ENCODE measurements at regions not wholly inside any gene's neighbourhood (a gene's known extent, or its start where the extent isn't known, plus 50 kb on each side); places are given as distances from the start of the nearest gene placed in this dataset.

DNA sequence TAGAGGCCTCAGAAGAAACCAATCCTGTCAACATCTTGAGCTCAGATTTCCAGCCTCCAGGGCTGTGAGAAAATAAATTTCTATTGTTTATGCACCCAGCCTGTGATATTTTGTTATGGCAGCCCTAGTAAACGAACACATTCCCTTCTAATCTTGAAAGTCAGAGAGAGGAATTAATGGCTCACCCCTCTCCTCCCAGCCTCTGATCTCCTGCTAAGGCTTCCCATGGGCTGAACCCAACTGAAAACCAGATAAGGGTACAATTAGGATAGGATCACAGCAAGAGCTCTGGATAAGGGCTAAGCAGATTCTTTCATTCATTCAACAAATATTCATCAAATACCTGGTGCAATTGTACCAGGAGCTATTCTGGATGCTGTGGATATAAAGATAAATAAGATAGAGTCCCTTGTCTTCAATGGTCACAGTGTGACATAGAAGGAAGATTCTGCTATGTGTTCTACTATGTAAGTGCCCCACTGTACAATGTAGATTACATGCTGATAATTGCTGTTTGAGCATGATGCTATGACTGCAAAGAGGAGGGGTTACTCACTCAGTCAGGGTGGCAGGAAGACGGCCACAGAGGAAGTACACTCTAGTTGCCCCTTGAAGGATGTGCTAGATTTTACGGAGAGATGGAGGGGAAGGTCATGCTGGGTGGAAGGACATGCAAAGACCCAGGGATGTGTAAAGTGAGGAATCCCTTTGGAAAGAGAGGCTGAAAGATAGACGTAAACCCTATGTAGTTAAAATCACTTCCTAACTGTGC is 203.3 kb upstream of the JUN start:
- Histone ChIP-seq H3K9me3 (ENCODE audit: insufficient read depth, low read depth, low read length) (peaks cover 3% of the 10 kb centered on the region), H3K79me1 (ENCODE audit: low read length) (no peaks in the 10 kb centered on the region), H3K27ac (ENCODE audit: low read depth, low read length) (no peak overlapping the region), H2AK5ac (ENCODE audit: low read length) (no peak overlapping the region), H2BK12ac (ENCODE audit: low read length) (no peak overlapping the region), H3K4me3 (ENCODE audit: low read depth, low read length) (no peak overlapping the region), H3K14ac (ENCODE audit: low read length) (no peak overlapping the region), H3K4me1 (ENCODE audit: control insufficient read depth in 1 of 2, insufficient read depth in 2 of 2, low read length in 2 of 2) (peaks cover 2 to 3% of the 10 kb centered on the region in 2 experiments), H4K12ac (ENCODE audit: low read depth, low read length) (no peak overlapping the region), H4K91ac (ENCODE audit: low read depth, low read length) (no peak overlapping the region), H3K79me2 (ENCODE audit: control insufficient read depth, insufficient read depth, low read length, poor library complexity) (no peaks in the 10 kb centered on the region), H4K8ac (ENCODE audit: low read depth, low read length) (no peak overlapping the region), H3K9ac (ENCODE audit: low read length) (no peak overlapping the region), H3K18ac (ENCODE audit: low read length) (no peak overlapping the region), H3K4me2 (ENCODE audit: low read length) (no peak overlapping the region), H3K27me3 (ENCODE audit: insufficient read depth, low read length) (no peaks in the 10 kb centered on the region), H3K23ac (ENCODE audit: low read length) (no peak overlapping the region), H3K4ac (ENCODE audit: low read depth, low read length) (no peak overlapping the region), H2AFZ (ENCODE audit: insufficient read depth, low read length, poor library complexity) (no peak overlapping the region), H3K36me3 (ENCODE audit: control insufficient read depth in 1 of 2, insufficient read depth in 2 of 2, low read length in 2 of 2) (no peaks in the 10 kb centered on the region), H2BK5ac (ENCODE audit: low read depth, low read length, poor library complexity) (no peak overlapping the region), H2BK120ac (ENCODE audit: insufficient read depth, low read length, poor library complexity) (no peak overlapping the region)
- no CpG with 5 or more reads among the region's 4 CpGs for WGBS (ENCODE audit: extremely low coverage, insufficient coverage, insufficient read length)
- DNase-seq: peak; percentile 23 to 74

DNA sequence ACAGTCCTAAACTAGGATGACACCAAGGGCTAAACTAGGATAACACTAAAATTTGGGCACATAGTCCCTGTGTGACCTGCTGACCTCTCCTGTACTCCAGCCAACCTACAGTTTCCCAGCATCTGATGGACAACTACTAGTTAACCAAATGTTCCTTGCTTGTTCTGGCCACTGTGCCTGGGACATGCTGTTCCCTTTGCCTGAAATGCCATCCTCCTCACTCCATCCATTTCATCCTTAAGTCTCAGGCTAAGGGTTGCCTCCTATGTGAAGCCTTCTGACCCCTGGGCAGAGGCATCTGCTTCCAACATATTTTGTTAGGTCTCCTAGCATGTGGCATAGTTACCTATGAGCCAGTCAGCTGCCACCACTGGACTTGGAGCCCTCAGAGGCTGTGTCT is 204.9 kb upstream of the JUN start:
- no peak overlapping the region for H2BK5ac ChIP-seq (ENCODE audit: low read depth, low read length, poor library complexity)
- H3K9ac ChIP-seq (ENCODE audit: low read length): peak overlapping the region; percentile 18
- no peaks in the 10 kb centered on the region for H3K27me3 ChIP-seq (ENCODE audit: insufficient read depth, low read length)
- no peak overlapping the region for H3K23ac ChIP-seq (ENCODE audit: low read length)
- H3K14ac ChIP-seq (ENCODE audit: low read length): no peak overlapping the region
- H3K9me3 ChIP-seq (ENCODE audit: insufficient read depth, low read depth, low read length): peaks cover 3% of the 10 kb centered on the region
- H3K79me1 ChIP-seq (ENCODE audit: low read length): no peaks in the 10 kb centered on the region
- H3K79me2 ChIP-seq (ENCODE audit: control insufficient read depth, insufficient read depth, low read length, poor library complexity): no peaks in the 10 kb centered on the region
- H4K12ac ChIP-seq (ENCODE audit: low read depth, low read length): no peak overlapping the region
- no peak overlapping the region for H2BK120ac ChIP-seq (ENCODE audit: insufficient read depth, low read length, poor library complexity)
- no peaks in the 10 kb centered on the region for H3K36me3 ChIP-seq (ENCODE audit: control insufficient read depth in 1 of 2, insufficient read depth in 2 of 2, low read length in 2 of 2)
- no peak for DNase-seq
- no peak overlapping the region for H3K4me3 ChIP-seq (ENCODE audit: low read depth, low read length)
- no peak overlapping the region for H4K91ac ChIP-seq (ENCODE audit: low read depth, low read length)
- no peak overlapping the region for H2BK12ac ChIP-seq (ENCODE audit: low read length)
- H2AK5ac ChIP-seq (ENCODE audit: low read length): no peak overlapping the region
- no peak overlapping the region for H4K8ac ChIP-seq (ENCODE audit: low read depth, low read length)
- no peak overlapping the region for H3K27ac ChIP-seq (ENCODE audit: low read depth, low read length)
- H2AFZ ChIP-seq (ENCODE audit: insufficient read depth, low read length, poor library complexity): no peak overlapping the region
- H3K18ac ChIP-seq (ENCODE audit: low read length): no peak overlapping the region
- H3K4me1 ChIP-seq (ENCODE audit: control insufficient read depth in 1 of 2, insufficient read depth in 2 of 2, low read length in 2 of 2): peaks cover 2 to 3% of the 10 kb centered on the region in 2 experiments
- no peak overlapping the region for H3K4ac ChIP-seq (ENCODE audit: low read depth, low read length)
- no peak overlapping the region for H3K4me2 ChIP-seq (ENCODE audit: low read length)

DNA sequence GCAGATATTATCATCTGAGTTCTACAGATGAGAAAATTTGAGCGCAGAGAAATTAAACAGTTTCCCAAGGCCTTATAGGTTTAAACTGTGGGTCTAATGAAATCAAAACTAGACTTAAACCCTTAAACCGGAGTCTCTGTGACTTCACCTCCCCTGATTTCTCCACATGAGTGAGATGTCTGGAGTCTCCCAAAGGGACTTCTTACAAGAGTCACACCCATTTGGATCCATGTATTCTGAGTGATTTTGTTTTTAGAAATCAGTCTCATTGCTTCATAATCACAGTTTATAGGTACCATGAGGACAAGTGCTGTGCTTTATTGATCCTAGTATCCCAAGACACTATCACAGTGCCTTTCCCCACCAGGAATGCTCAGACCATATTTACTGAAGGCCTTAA is 206.0 kb upstream of the JUN start:
- Histone ChIP-seq H3K36me3 (ENCODE audit: control insufficient read depth in 1 of 2, insufficient read depth in 2 of 2, low read length in 2 of 2) (no peaks in the 10 kb centered on the region), H3K23ac (ENCODE audit: low read length) (no peak overlapping the region), H3K4me1 (ENCODE audit: control insufficient read depth in 1 of 2, insufficient read depth in 2 of 2, low read length in 2 of 2) (peaks cover 2 to 3% of the 10 kb centered on the region in 2 experiments), H2AK5ac (ENCODE audit: low read length) (no peak overlapping the region), H2BK12ac (ENCODE audit: low read length) (no peak overlapping the region), H3K27ac (ENCODE audit: low read depth, low read length) (no peak overlapping the region), H4K12ac (ENCODE audit: low read depth, low read length) (no peak overlapping the region), H3K14ac (ENCODE audit: low read length) (no peak overlapping the region), H4K8ac (ENCODE audit: low read depth, low read length) (no peak overlapping the region), H3K18ac (ENCODE audit: low read length) (no peak overlapping the region), H3K79me1 (ENCODE audit: low read length) (no peaks in the 10 kb centered on the region), H3K4me2 (ENCODE audit: low read length) (no peak overlapping the region), H3K4ac (ENCODE audit: low read depth, low read length) (no peak overlapping the region), H3K9me3 (ENCODE audit: insufficient read depth, low read depth, low read length) (peaks cover 3% of the 10 kb centered on the region), H3K9ac (ENCODE audit: low read length) (no peak overlapping the region), H3K4me3 (ENCODE audit: low read depth, low read length) (no peak overlapping the region), H4K91ac (ENCODE audit: low read depth, low read length) (no peak overlapping the region), H2AFZ (ENCODE audit: insufficient read depth, low read length, poor library complexity) (no peak overlapping the region), H2BK5ac (ENCODE audit: low read depth, low read length, poor library complexity) (no peak overlapping the region), H3K27me3 (ENCODE audit: insufficient read depth, low read length) (no peaks in the 10 kb centered on the region), H3K79me2 (ENCODE audit: control insufficient read depth, insufficient read depth, low read length, poor library complexity) (no peaks in the 10 kb centered on the region), H2BK120ac (ENCODE audit: insufficient read depth, low read length, poor library complexity) (no peak overlapping the region)
- no CpG with 5 or more reads among the region's 2 CpGs for WGBS (ENCODE audit: extremely low coverage, insufficient coverage, insufficient read length)
- DNase-seq: no peak

GRCh38 chr1:58991305-58991704 is 207.5 kb upstream of the JUN start:
- Histone ChIP-seq H2AK5ac (ENCODE audit: low read length) (no peak overlapping the region), H3K79me2 (ENCODE audit: control insufficient read depth, insufficient read depth, low read length, poor library complexity) (no peaks in the 10 kb centered on the region), H3K9ac (ENCODE audit: low read length) (no peak overlapping the region), H3K36me3 (ENCODE audit: control insufficient read depth in 1 of 2, insufficient read depth in 2 of 2, low read length in 2 of 2) (no peaks in the 10 kb centered on the region), H4K12ac (ENCODE audit: low read depth, low read length) (no peak overlapping the region), H3K4me3 (ENCODE audit: low read depth, low read length) (no peak overlapping the region), H2BK5ac (ENCODE audit: low read depth, low read length, poor library complexity) (no peak overlapping the region), H3K27me3 (ENCODE audit: insufficient read depth, low read length) (no peaks in the 10 kb centered on the region), H4K8ac (ENCODE audit: low read depth, low read length) (no peak overlapping the region), H2BK120ac (ENCODE audit: insufficient read depth, low read length, poor library complexity) (no peak overlapping the region), H3K4ac (ENCODE audit: low read depth, low read length) (no peak overlapping the region), H3K14ac (ENCODE audit: low read length) (no peak overlapping the region), H4K91ac (ENCODE audit: low read depth, low read length) (no peak overlapping the region), H3K27ac (ENCODE audit: low read depth, low read length) (no peak overlapping the region), H3K4me2 (ENCODE audit: low read length) (no peak overlapping the region), H3K9me3 (ENCODE audit: insufficient read depth, low read depth, low read length) (peaks cover 5% of the 10 kb centered on the region), H2BK12ac (ENCODE audit: low read length) (no peak overlapping the region), H2AFZ (ENCODE audit: insufficient read depth, low read length, poor library complexity) (no peak overlapping the region), H3K4me1 (ENCODE audit: control insufficient read depth in 1 of 2, insufficient read depth in 2 of 2, low read length in 2 of 2) (peaks cover 2 to 3% of the 10 kb centered on the region in 2 experiments), H3K23ac (ENCODE audit: low read length) (no peak overlapping the region), H3K79me1 (ENCODE audit: low read length) (no peaks in the 10 kb centered on the region), H3K18ac (ENCODE audit: low read length) (no peak overlapping the region)
- no peak for DNase-seq
- WGBS (ENCODE audit: extremely low coverage, insufficient coverage, insufficient read length): no CpG with 5 or more reads among the region's 1 CpG

Measured in trophoblast cell (in vitro differentiated cells and primary cell).